HEK293 (cell line): ENCODE measurements at regions not wholly inside any gene's neighbourhood (a gene's known extent, or its start where the extent isn't known, plus 50 kb on each side); places are given as distances from the start of the nearest gene placed in this dataset.

ENCODE experiments used
- CTCF ChIA-PET: fragments of 350-600 bp; formaldehyde crosslinking; extraction: SDS; loops from one replicate; lab custom pipeline; 2021; ENCODE audit warnings: antibody characterized with exemption; lab: Yijun Ruan, JAX
- POLR2A ChIA-PET: fragments of 300-600 bp; formaldehyde crosslinking; extraction: SDS; loops from one replicate; lab custom pipeline; 2020; ENCODE audit warnings: antibody characterized with exemption, inconsistent platforms; lab: Yijun Ruan, JAX
- H3K27ac ChIP-seq: fragments of 200-500 bp; sonication (Bioruptor generic); 2 replicates; pipeline ENCODE4 v1.5.1; 2014; ENCODE audit warnings: low read depth, low read length, control low read depth, inconsistent platforms; ENCODE audit errors: extremely low read depth
- H3K36me3 ChIP-seq, 2 experiments: fragments of 200-500 bp in 1 of 2; sonication (Bioruptor generic) in 1 of 2; 1 replicate in 1 of 2; 2 replicates in 1 of 2; pipeline ENCODE4 v1.5.1; 2014 to 2017; ENCODE audit warnings: inconsistent platforms in 2 of 2, low read length in 2 of 2; ENCODE audit not compliant: control insufficient read depth in 2 of 2, insufficient read depth in 1 of 2
- H3K4me1 ChIP-seq: fragments of 200-500 bp; sonication (Bioruptor generic); 2 replicates; pipeline ENCODE4 v1.5.1; 2014; ENCODE audit warnings: mild to moderate bottlenecking, low read length, inconsistent platforms; ENCODE audit not compliant: control insufficient read depth, insufficient read depth
- H3K4me3 ChIP-seq: 2 replicates; pipeline ENCODE4 v1.5.1; 2011; ENCODE audit warnings: low read depth, mild to moderate bottlenecking, control low read depth, low read length, moderate library complexity
- H3K9me3 ChIP-seq: fragments of 200-500 bp; sonication (Bioruptor generic); 2 replicates; pipeline ENCODE4 v1.5.1; 2014; ENCODE audit warnings: low read depth, low read length, inconsistent platforms; ENCODE audit not compliant: control insufficient read depth, insufficient read depth
- HOXD13 ChIP-seq: sonication (generic); formaldehyde crosslinking; IDR thresholded peaks from 2 replicates; pipeline ENCODE4 v1.8.0; 2022; ENCODE audit warnings: missing genetic modification reagents, borderline replicate concordance
- KLF9 ChIP-seq: fragments of 450-650 bp; formaldehyde crosslinking; IDR thresholded peaks from 2 replicates; pipeline ENCODE4 v1.5.1; 2016; ENCODE audit warnings: missing biosample characterization, missing genetic modification characterization, low read depth
- MYNN ChIP-seq: fragments of 450-650 bp; formaldehyde crosslinking; IDR thresholded peaks from 2 replicates; pipeline ENCODE4 v1.5.1; 2016; ENCODE audit warnings: missing biosample characterization, missing genetic modification characterization, borderline replicate concordance
- MZF1 ChIP-seq: fragments of 450-650 bp; formaldehyde crosslinking; IDR thresholded peaks from 2 replicates; pipeline ENCODE4 v1.5.1; 2017; ENCODE audit warnings: missing biosample characterization, missing genetic modification characterization, borderline replicate concordance
- SCRT1 ChIP-seq: fragments of 450-650 bp; formaldehyde crosslinking; IDR thresholded peaks from 2 replicates; pipeline ENCODE4 v1.5.1; 2016; ENCODE audit warnings: missing biosample characterization, missing genetic modification characterization, borderline replicate concordance
- SCRT2 ChIP-seq: fragments of 450-650 bp; formaldehyde crosslinking; IDR thresholded peaks from 2 replicates; pipeline ENCODE4 v1.5.1; 2016; ENCODE audit warnings: missing biosample characterization, missing genetic modification characterization
- SP7 ChIP-seq: fragments of 450-650 bp; formaldehyde crosslinking; IDR thresholded peaks from 2 replicates; pipeline ENCODE4 v1.5.1; 2016; ENCODE audit warnings: missing biosample characterization, missing genetic modification characterization
- ZBTB7A ChIP-seq: fragments of 450-650 bp; formaldehyde crosslinking; IDR thresholded peaks from 2 replicates; pipeline ENCODE4 v1.5.1; 2016; ENCODE audit warnings: low read depth, missing biosample characterization, missing genetic modification characterization
- ZFP37 ChIP-seq: fragments of 450-650 bp; formaldehyde crosslinking; IDR thresholded peaks from 2 replicates; pipeline ENCODE4 v1.5.1; 2016; ENCODE audit warnings: missing biosample characterization, missing genetic modification characterization
- ZNF221 ChIP-seq: fragments of 450-650 bp; formaldehyde crosslinking; IDR thresholded peaks from 2 replicates; pipeline ENCODE4 v1.5.1; 2017; ENCODE audit warnings: missing biosample characterization, missing genetic modification characterization, borderline replicate concordance
- ZNF335 ChIP-seq: fragments of 450-650 bp; formaldehyde crosslinking; conservative IDR thresholded peaks from 2 replicates; pipeline ENCODE4 v1.5.1; 2016; ENCODE audit warnings: missing biosample characterization, missing genetic modification characterization
- ZNF394 ChIP-seq: fragments of 450-650 bp; formaldehyde crosslinking; IDR thresholded peaks from 2 replicates; pipeline ENCODE4 v1.5.1; 2016; ENCODE audit warnings: missing biosample characterization, missing genetic modification characterization, mild to moderate bottlenecking, moderate library complexity, borderline replicate concordance
- ZNF433 ChIP-seq: fragments of 450-650 bp; formaldehyde crosslinking; IDR thresholded peaks from 2 replicates; pipeline ENCODE4 v1.5.1; 2016; ENCODE audit warnings: missing biosample characterization, missing genetic modification characterization, low read depth
- ZNF549 ChIP-seq: fragments of 450-650 bp; IDR thresholded peaks from 2 replicates; pipeline ENCODE4 v1.5.1; 2018; ENCODE audit warnings: missing biosample characterization, missing genetic modification characterization, mild to moderate bottlenecking, inconsistent platforms, moderate library complexity
- ZNF621 ChIP-seq: fragments of 450-650 bp; formaldehyde crosslinking; IDR thresholded peaks from 2 replicates; pipeline ENCODE4 v1.5.1; 2017; ENCODE audit warnings: missing biosample characterization, missing genetic modification characterization
- ZNF747 ChIP-seq: fragments of 450-650 bp; formaldehyde crosslinking; IDR thresholded peaks from 2 replicates; pipeline ENCODE4 v1.5.1; 2016; ENCODE audit warnings: missing biosample characterization, missing genetic modification characterization
- ZNF777 ChIP-seq: fragments of 450-650 bp; formaldehyde crosslinking; IDR thresholded peaks from 2 replicates; pipeline ENCODE4 v1.5.1; 2017; ENCODE audit warnings: missing biosample characterization, missing genetic modification characterization, borderline replicate concordance
- ZSCAN23 ChIP-seq: fragments of 450-650 bp; formaldehyde crosslinking; IDR thresholded peaks from 2 replicates; pipeline ENCODE4 v1.5.1; 2016; ENCODE audit warnings: missing biosample characterization, missing genetic modification characterization
- TF ChIP-seq, protein P1 (sequence below): fragments of 450-650 bp; formaldehyde crosslinking; IDR thresholded peaks from 2 replicates; pipeline ENCODE4 v1.5.1; 2016; ENCODE audit warnings: missing biosample characterization, missing genetic modification characterization, low read depth
- TF ChIP-seq, protein P2 (sequence below): fragments of 450-650 bp; formaldehyde crosslinking; IDR thresholded peaks from 2 replicates; pipeline ENCODE4 v1.5.1; 2017; ENCODE audit warnings: missing biosample characterization, missing genetic modification characterization

DNA sequence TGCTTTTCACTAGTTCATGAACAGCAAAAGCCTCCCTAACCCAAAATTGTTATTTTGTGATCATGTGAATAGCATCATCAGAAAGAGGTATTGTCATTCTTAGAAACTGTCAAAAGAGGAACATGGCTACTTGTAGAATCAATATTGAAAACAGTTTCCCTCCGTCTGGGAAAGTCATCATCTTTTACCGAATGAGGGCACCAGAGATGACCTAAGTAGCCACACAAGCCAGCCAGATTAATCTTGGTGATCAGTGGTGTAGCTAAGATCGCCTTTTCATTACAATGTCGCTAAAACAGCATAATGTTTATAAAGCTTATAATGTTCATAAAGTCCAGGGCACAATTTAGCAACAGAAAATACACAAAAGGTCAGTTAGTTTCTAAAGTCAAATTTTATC, 136.1 kb downstream of the SIPA1L2 start:
- Histone ChIP-seq H3K4me1 (peaks cover 8% of the 10 kb centered on the region; the same call in 1 of the 2 replicates), H3K36me3 (peaks cover 15 to 16% of the 10 kb centered on the region in 2 experiments), H3K27ac (no peak overlapping the region), H3K4me3 (no peak overlapping the region), H3K9me3 (no peaks in the 10 kb centered on the region)
- TF ChIP-seq ZNF549 (tag by site-specific recombination) (no peak), SCRT2 (tag by site-specific recombination) (no peak), HOXD13 (CRISPR knock-in tag) (no peak), SP7 (tag by site-specific recombination) (no peak)
- TF ChIP-seq, protein P1, sequence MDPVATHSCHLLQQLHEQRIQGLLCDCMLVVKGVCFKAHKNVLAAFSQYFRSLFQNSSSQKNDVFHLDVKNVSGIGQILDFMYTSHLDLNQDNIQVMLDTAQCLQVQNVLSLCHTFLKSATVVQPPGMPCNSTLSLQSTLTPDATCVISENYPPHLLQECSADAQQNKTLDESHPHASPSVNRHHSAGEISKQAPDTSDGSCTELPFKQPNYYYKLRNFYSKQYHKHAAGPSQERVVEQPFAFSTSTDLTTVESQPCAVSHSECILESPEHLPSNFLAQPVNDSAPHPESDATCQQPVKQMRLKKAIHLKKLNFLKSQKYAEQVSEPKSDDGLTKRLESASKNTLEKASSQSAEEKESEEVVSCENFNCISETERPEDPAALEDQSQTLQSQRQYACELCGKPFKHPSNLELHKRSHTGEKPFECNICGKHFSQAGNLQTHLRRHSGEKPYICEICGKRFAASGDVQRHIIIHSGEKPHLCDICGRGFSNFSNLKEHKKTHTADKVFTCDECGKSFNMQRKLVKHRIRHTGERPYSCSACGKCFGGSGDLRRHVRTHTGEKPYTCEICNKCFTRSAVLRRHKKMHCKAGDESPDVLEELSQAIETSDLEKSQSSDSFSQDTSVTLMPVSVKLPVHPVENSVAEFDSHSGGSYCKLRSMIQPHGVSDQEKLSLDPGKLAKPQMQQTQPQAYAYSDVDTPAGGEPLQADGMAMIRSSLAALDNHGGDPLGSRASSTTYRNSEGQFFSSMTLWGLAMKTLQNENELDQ (tag by site-specific recombination): no peak
- ChIA-PET CTCF (interaction anchor here (1.0 kb wide), 1 partner anchor 104 kb away, joined by 3 read pairs; no protein-coding TSS in a partner anchor), POLR2A (no interaction called here)

DNA sequence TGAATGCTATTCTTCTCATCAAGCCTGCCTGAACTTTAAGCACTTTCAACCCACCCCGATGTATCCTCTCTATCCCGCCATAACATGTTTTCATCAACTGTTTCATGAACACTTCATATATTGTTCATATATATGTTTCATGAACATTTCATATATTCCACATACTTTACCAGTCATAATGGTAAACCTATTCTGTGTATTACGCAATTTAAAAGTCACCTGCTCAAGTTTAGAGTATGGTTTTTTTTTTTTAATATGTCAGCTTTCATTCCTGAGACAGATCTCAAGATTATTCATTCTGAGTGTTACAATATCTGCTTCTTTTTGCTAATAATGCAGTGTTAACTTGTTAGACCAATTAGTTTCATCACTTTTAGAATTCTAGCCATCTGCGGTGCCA, 140.7 kb downstream of the SIPA1L2 start:
- TF ChIP-seq ZNF335 (tag by site-specific recombination) (no peak), MYNN (no peak), ZFP37 (tag by site-specific recombination) (no peak), ZNF221 (tag by site-specific recombination) (no peak), ZNF747 (tag by site-specific recombination) (no peak), ZNF777 (no peak), ZNF549 (tag by site-specific recombination) (no peak), ZNF621 (no peak), ZNF394 (no peak), SCRT1 (tag by site-specific recombination) (no peak)
- TF ChIP-seq, protein P2, sequence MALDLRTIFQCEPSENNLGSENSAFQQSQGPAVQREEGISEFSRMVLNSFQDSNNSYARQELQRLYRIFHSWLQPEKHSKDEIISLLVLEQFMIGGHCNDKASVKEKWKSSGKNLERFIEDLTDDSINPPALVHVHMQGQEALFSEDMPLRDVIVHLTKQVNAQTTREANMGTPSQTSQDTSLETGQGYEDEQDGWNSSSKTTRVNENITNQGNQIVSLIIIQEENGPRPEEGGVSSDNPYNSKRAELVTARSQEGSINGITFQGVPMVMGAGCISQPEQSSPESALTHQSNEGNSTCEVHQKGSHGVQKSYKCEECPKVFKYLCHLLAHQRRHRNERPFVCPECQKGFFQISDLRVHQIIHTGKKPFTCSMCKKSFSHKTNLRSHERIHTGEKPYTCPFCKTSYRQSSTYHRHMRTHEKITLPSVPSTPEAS (tag by site-specific recombination): no peak
- TF ChIP-seq, all 188 proteins: peak for 0
- no peak overlapping the region for H3K27ac ChIP-seq
- H3K4me1 ChIP-seq: no peaks in the 10 kb centered on the region
- H3K9me3 ChIP-seq: no peaks in the 10 kb centered on the region
- CTCF ChIA-PET: interaction anchor here (0.6 to 1.6 kb wide), 3 partner anchors 114 to 339 kb away, joined by 4 to 6 read pairs (median 4); no protein-coding TSS in a partner anchor
- POLR2A ChIA-PET: no interaction called here
- H3K36me3 ChIP-seq: peaks cover 16 to 21% of the 10 kb centered on the region in 2 experiments
- no peak overlapping the region for H3K4me3 ChIP-seq

DNA sequence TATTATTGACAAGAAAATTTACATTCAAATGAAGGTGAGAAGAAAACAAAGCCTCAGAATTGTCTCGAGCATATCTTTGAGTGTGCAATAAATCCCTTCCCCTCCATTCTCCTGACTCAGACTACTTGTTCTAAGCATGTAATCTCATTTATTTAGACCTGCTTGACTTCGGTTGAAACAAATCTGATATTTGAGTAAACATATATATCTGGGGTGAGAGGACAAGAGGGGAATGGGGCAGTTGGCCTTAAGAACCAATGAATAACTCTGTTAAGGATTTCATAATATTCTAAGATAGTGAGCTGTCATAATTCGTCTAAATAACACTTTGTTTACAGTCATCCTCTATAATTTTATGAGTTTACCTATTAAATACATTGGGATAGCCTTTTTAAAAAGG, 142.7 kb downstream of the SIPA1L2 start:
- Histone ChIP-seq H3K9me3 (no peaks in the 10 kb centered on the region), H3K36me3 (peaks cover 13 to 35% of the 10 kb centered on the region in 2 experiments; a peak in 2 of 3 replicates), H3K4me3 (no peak overlapping the region), H3K4me1 (no peaks in the 10 kb centered on the region), H3K27ac (no peak overlapping the region)
- TF ChIP-seq ZBTB7A (tag by site-specific recombination) (no peak), ZNF433 (tag by site-specific recombination) (no peak), KLF9 (no peak), ZSCAN23 (tag by site-specific recombination) (no peak), SCRT2 (tag by site-specific recombination) (no peak), MZF1 (tag by site-specific recombination) (no peak)
- POLR2A ChIA-PET: no interaction called here
- CTCF ChIA-PET: interaction anchor here (0.6 kb wide), 1 partner anchor 1541 kb away, joined by 3 read pairs; no protein-coding TSS in a partner anchor
